Caco-2 (cell line): ENCODE measurements at regions not wholly inside any gene's neighbourhood (a gene's known extent, or its start where the extent isn't known, plus 50 kb on each side); places are given as distances from the start of the nearest gene placed in this dataset.

Experiments
- BruUV-seq: library from RNA; stranded (reverse); fragments of 400-500 nt; replicated peaks from 2 replicates; lab custom pipeline; 2021; lab: Mats Ljungman, UMichigan
- CTCF ChIA-PET: fragments of 300-600 bp; sonication (Branson Sonifier 250); formaldehyde crosslinking; loops from one replicate; lab custom pipeline; 2022; ENCODE audit warnings: antibody characterized with exemption; lab: Charles Lee
- POLR2A ChIA-PET: fragments of 300-600 bp; sonication (Branson Sonifier 250); formaldehyde crosslinking; loops from one replicate; lab custom pipeline; 2022; ENCODE audit warnings: antibody characterized with exemption; lab: Charles Lee
- DNase-seq, 2 experiments: peaks; one replicate each; pipeline versions ENCODE4 v3.0.0 to v3.0.0-alpha.2; 2020 to 2022
- H3K27me3 ChIP-seq: replicated peaks from 2 replicates; pipeline ENCODE4 v1.6.0; 2011; ENCODE audit warnings: low read length; ENCODE audit not compliant: control insufficient read depth, insufficient read depth
- H3K36me3 ChIP-seq: 2 replicates; pipeline ENCODE4 v1.5.1; 2011; ENCODE audit warnings: low read length; ENCODE audit not compliant: control insufficient read depth, insufficient read depth
- H3K4me1 ChIP-seq: fragments of 250-450 bp; sonication (Bioruptor Pico); 2 replicates; pipeline ENCODE4 v1.5.1; 2020; ENCODE audit warnings: mild to moderate bottlenecking
- H3K4me3 ChIP-seq: 2 replicates; pipeline ENCODE4 v1.5.1; 2011; ENCODE audit warnings: low read depth, mild to moderate bottlenecking, control low read depth, low read length
- H3K9me3 ChIP-seq: fragments of 250-450 bp; sonication (Bioruptor Pico); 2 replicates; pipeline ENCODE4 v1.5.1; 2020; ENCODE audit warnings: mild to moderate bottlenecking, moderate library complexity
- H3K27ac Mint-ChIP-seq: one replicate; pipeline ENCODE4 v1.8.0; 2022; ENCODE audit warnings: mixed read lengths; ENCODE audit not compliant: unreplicated experiment
- H3K27me3 Mint-ChIP-seq: one replicate; pipeline ENCODE4 v1.8.0; 2022; ENCODE audit warnings: mixed read lengths; ENCODE audit not compliant: insufficient read depth, unreplicated experiment
- H3K36me3 Mint-ChIP-seq: one replicate; pipeline ENCODE4 v1.8.0; 2022; ENCODE audit warnings: mild to moderate bottlenecking, mixed read lengths; ENCODE audit not compliant: insufficient read depth, unreplicated experiment
- H3K4me1 Mint-ChIP-seq: one replicate; pipeline ENCODE4 v1.8.0; 2022; ENCODE audit warnings: low read depth, mixed read lengths; ENCODE audit not compliant: unreplicated experiment
- H3K4me3 Mint-ChIP-seq: one replicate; pipeline ENCODE4 v1.8.0; 2022; ENCODE audit warnings: mild to moderate bottlenecking, moderate library complexity, mixed read lengths; ENCODE audit not compliant: unreplicated experiment
- H3K9me3 Mint-ChIP-seq: one replicate; pipeline ENCODE4 v1.8.0; 2022; ENCODE audit warnings: mixed read lengths; ENCODE audit not compliant: unreplicated experiment
- intact Hi-C: fragments of 100-400 bp; cut with micrococcal nuclease; formaldehyde crosslinking; loops from one replicate; pipeline ENCODE4 v1.10.0; 2022; ENCODE audit not compliant: unreplicated experiment
- TF ChIP-seq, protein P1 (sequence below), 2 experiments: fragments of 200-600 bp in 1 of 2; IDR thresholded peaks; 1 replicate in 1 of 2; 2 replicates in 1 of 2; pipeline versions ENCODE4 v1.5.1 to v1.8.0; 2011 to 2022; ENCODE audit warnings: antibody characterized with exemption in 1 of 2, control low read depth in 1 of 2, inconsistent platforms in 1 of 2, low read depth in 1 of 2, low read length in 1 of 2, mild to moderate bottlenecking in 1 of 2, moderate library complexity in 1 of 2; ENCODE audit not compliant: insufficient read depth in 1 of 2, severe bottlenecking in 1 of 2, unreplicated experiment in 1 of 2

DNA sequence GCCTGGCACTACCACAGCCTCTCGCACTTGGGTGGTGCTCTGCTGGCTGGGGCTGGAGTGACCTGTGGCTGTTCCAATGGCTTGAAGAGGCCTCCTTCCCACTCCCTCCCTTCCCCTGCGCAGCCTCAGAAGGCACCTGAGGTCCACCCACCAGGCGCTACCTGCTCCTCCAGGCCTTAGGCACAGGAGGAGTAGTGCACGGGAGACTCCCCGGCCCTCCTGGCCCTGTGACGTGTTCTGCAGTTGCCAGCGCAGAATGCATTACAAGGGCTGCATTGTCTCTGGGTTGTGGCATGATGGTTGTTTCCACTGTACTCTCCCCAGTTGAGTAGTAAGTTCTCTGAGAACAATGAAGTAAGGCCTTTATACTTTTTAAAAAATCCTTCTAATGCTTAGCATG is 128.6 kb downstream of the TEX29 start:
- Mint-ChIP-seq H3K27ac (no peak overlapping the region), H3K4me3 (no peak overlapping the region), H3K27me3 (peaks cover 23% of the 10 kb centered on the region), H3K9me3 (peaks cover 15% of the 10 kb centered on the region), H3K36me3 (no peaks in the 10 kb centered on the region), H3K4me1 (no peaks in the 10 kb centered on the region)
- BruUV-seq: no TSS peak
- TF ChIP-seq, protein P1, sequence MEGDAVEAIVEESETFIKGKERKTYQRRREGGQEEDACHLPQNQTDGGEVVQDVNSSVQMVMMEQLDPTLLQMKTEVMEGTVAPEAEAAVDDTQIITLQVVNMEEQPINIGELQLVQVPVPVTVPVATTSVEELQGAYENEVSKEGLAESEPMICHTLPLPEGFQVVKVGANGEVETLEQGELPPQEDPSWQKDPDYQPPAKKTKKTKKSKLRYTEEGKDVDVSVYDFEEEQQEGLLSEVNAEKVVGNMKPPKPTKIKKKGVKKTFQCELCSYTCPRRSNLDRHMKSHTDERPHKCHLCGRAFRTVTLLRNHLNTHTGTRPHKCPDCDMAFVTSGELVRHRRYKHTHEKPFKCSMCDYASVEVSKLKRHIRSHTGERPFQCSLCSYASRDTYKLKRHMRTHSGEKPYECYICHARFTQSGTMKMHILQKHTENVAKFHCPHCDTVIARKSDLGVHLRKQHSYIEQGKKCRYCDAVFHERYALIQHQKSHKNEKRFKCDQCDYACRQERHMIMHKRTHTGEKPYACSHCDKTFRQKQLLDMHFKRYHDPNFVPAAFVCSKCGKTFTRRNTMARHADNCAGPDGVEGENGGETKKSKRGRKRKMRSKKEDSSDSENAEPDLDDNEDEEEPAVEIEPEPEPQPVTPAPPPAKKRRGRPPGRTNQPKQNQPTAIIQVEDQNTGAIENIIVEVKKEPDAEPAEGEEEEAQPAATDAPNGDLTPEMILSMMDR (IDR thresholded peaks at IDR 0.05; ENCODE audit: insufficient read depth in 1 of 2, low read depth in 1 of 2, low read length in 1 of 2, severe bottlenecking in 1 of 2, unreplicated experiment in 1 of 2): no peak
- Histone ChIP-seq H3K4me1 (no peaks in the 10 kb centered on the region), H3K4me3 (no peak overlapping the region), H3K9me3 (peaks cover 6% of the 10 kb centered on the region; the same call in 1 of the 2 replicates), H3K27me3 (no peaks in the 10 kb centered on the region), H3K36me3 (no peaks in the 10 kb centered on the region)
- intact Hi-C loops: no loop called here
- ChIA-PET CTCF (no interaction called here), POLR2A (no interaction called here)
- DNase-seq: no peak

DNA sequence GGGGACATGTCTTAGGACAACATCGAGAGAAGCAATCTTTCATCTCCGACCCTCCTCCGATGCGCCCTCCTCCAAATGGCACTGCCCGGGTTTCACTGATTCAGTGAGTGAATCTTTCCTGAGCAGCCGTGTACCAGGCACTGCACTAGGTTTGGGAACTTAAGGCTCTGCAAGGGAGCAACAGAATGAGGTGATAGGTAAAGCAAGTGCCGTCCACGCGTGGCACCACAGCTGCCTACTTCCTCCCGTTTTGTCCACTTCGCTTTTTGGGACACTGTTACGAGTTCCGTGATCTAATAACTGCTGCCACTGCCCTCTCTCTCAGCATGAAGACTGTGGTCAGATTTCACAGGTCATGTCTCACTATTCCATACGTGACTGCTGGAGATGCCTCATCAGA is 131.0 kb downstream of the TEX29 start:
- Mint-ChIP-seq H3K27me3 (peaks cover 23% of the 10 kb centered on the region), H3K27ac (no peak overlapping the region), H3K36me3 (no peaks in the 10 kb centered on the region), H3K4me1 (no peaks in the 10 kb centered on the region), H3K9me3 (peaks cover 24% of the 10 kb centered on the region), H3K4me3 (no peak overlapping the region)
- Histone ChIP-seq H3K27me3 (no peaks in the 10 kb centered on the region), H3K36me3 (no peaks in the 10 kb centered on the region), H3K9me3 (peaks cover 6% of the 10 kb centered on the region; the same call in 1 of the 2 replicates), H3K4me3 (no peak overlapping the region), H3K4me1 (no peaks in the 10 kb centered on the region)
- intact Hi-C loops: no loop called here
- TF ChIP-seq, protein P1 (IDR thresholded peaks at IDR 0.05; ENCODE audit: insufficient read depth in 1 of 2, low read depth in 1 of 2, low read length in 1 of 2, severe bottlenecking in 1 of 2, unreplicated experiment in 1 of 2): no peak
- ChIA-PET POLR2A (no interaction called here), CTCF (no interaction called here)
- DNase-seq: no peak
- no TSS peak for BruUV-seq

DNA sequence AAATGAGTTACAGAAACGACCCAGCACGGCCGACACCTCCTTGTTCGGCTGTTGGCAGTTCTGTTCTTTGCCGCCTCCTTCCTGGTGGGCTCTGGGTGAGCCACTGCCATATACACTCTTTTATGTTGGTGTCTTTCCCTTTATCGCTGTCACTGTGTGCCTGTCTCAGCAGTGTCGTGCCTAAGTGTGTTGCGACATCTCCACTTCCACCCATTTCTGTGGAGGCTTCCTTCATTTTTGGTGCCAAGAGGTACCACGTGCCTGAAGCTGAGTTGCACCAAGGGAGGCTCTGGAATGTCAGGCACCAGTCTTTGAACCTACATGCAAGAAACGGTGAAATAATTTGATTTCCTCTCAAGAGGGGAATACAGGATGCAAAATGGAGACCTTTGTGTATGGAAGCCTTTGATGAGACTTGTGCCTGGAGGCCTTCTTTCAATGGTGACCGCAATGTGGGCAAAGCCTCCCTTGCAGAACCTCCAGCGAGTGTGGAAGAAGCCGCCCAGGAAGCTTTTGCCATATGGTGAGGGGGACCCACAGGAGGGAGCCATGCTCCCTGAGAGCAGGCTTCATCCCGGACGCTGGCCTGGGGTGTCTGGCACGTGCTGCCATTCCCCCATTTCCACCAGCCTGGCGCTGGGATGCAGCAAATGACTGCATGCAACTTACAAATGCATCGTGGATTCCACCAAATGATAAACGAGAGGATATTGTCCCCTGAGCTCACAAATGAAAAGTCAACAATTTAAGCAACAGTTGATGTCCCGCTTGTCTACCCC is 136.2 kb downstream of the TEX29 start:
- no peaks in the 10 kb centered on the region for H3K4me1 Mint-ChIP-seq
- peaks cover 25% of the 10 kb centered on the region for H3K27me3 Mint-ChIP-seq
- no peak for DNase-seq
- TF ChIP-seq, protein P1 (IDR thresholded peaks at IDR 0.05; ENCODE audit: insufficient read depth in 1 of 2, low read depth in 1 of 2, low read length in 1 of 2, severe bottlenecking in 1 of 2, unreplicated experiment in 1 of 2): no peak
- peaks cover 24% of the 10 kb centered on the region for H3K9me3 Mint-ChIP-seq
- POLR2A ChIA-PET: no interaction called here
- H3K27me3 ChIP-seq: peaks cover 1% of the 10 kb centered on the region; the same call in 1 of the 2 replicates
- no peak overlapping the region for H3K4me3 ChIP-seq
- intact Hi-C loops: no loop called here
- CTCF ChIA-PET: no interaction called here
- no peaks in the 10 kb centered on the region for H3K36me3 ChIP-seq
- no peak overlapping the region for H3K27ac Mint-ChIP-seq
- no peak overlapping the region for H3K4me3 Mint-ChIP-seq
- no peaks in the 10 kb centered on the region for H3K36me3 Mint-ChIP-seq
- BruUV-seq: no TSS peak
- no peaks in the 10 kb centered on the region for H3K4me1 ChIP-seq
- H3K9me3 ChIP-seq: peaks cover 6% of the 10 kb centered on the region; the same call in 1 of the 2 replicates
